Activated T-cell treated with anti-CD3 and anti-CD28 coated beads, Interleukin-2, amount 50 U/mL, for 72 hours (primary cell): ENCODE measurements at regions not wholly inside any gene's neighbourhood (a gene's known extent, or its start where the extent isn't known, plus 50 kb on each side); places are given as distances from the start of the nearest gene placed in this dataset.
"Not testable (repeated sequence)": the region's sequence is repeated elsewhere in the genome, so short reads cannot be mapped to it uniquely, and the experiment has no call there.

Source experiments
- ATAC-seq, 2 donors: fragments of 150-1000 bp; cut with Tn5 transposase; replicated peaks in 1 of 2; 2 replicates each; pipeline ENCODE4 v1.10.0; 2021; ENCODE audit warnings: moderate library complexity in 2 of 2, mild to moderate bottlenecking in 1 of 2
- DNase-seq, 2 donors: peaks; one replicate each; pipeline ENCODE4 v3.0.0; 2021 to 2022; ENCODE audit warnings: mixed read lengths in 1 of 2
- H3K27ac Mint-ChIP-seq: one replicate; pipeline ENCODE4 v1.8.0; 2022; ENCODE audit warnings: mild to moderate bottlenecking, moderate library complexity, mixed read lengths
- H3K27me3 Mint-ChIP-seq: one replicate; pipeline ENCODE4 v1.8.0; 2022; ENCODE audit warnings: low read depth, mixed read lengths
- H3K36me3 Mint-ChIP-seq, 2 donors: one replicate each; pipeline ENCODE4 v1.8.0; 2022; ENCODE audit warnings: mixed read lengths in 2 of 2, mild to moderate bottlenecking in 1 of 2; ENCODE audit not compliant: insufficient read depth in 2 of 2
- H3K4me1 Mint-ChIP-seq: one replicate; pipeline ENCODE4 v1.8.0; 2022; ENCODE audit warnings: low read depth, mixed read lengths
- H3K4me3 Mint-ChIP-seq, 2 donors: one replicate each; pipeline ENCODE4 v1.8.0; 2022; ENCODE audit warnings: mild to moderate bottlenecking in 2 of 2, mixed read lengths in 2 of 2, moderate library complexity in 2 of 2
- H3K9me3 Mint-ChIP-seq, 2 donors: one replicate each; pipeline ENCODE4 v1.8.0; 2022; ENCODE audit warnings: mixed read lengths in 2 of 2

GRCh38 chr1:146883190-146883589 is 54.9 kb upstream of the NBPF12 start:
- not testable (repeated sequence) for DNase-seq, H3K4me1 Mint-ChIP-seq, H3K4me3 Mint-ChIP-seq, ATAC-seq, H3K27ac Mint-ChIP-seq, H3K27me3 Mint-ChIP-seq, H3K36me3 Mint-ChIP-seq, H3K9me3 Mint-ChIP-seq

GRCh38 chr1:146881096-146881495 is 57.0 kb upstream of the NBPF12 start:
- H3K4me3 Mint-ChIP-seq, H3K9me3 Mint-ChIP-seq, H3K36me3 Mint-ChIP-seq, DNase-seq, H3K27me3 Mint-ChIP-seq, H3K4me1 Mint-ChIP-seq, ATAC-seq, H3K27ac Mint-ChIP-seq: not testable (repeated sequence)

DNA sequence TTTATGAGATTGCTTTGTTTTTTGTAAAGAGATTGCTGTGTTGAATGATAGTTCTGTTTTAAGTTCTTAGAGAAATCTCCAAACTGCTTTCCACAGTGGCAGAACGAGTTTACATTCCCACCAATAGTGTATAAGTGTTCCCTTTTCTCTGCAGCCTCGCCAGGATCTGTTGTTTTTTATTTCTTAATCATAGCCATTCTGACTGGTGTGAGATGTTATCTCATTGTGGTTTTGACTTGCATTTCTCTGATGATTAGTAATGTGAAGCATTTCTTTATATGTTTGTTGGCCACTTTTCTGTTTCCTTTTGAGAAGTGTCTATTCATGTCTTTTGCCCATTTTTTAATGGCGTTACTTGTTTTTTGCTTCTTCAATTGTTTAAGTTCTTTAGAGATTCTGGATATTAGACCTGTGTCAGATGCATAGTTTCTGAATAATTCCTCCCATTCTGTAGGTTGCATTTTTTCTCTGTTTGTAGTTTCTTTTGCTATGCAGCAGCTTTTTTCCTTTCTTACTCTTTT is 74.3 kb upstream of the NBPF12 start:
- not testable (repeated sequence) for H3K4me1 Mint-ChIP-seq, H3K27me3 Mint-ChIP-seq, H3K9me3 Mint-ChIP-seq, ATAC-seq, H3K27ac Mint-ChIP-seq, H3K36me3 Mint-ChIP-seq, H3K4me3 Mint-ChIP-seq, DNase-seq

DNA sequence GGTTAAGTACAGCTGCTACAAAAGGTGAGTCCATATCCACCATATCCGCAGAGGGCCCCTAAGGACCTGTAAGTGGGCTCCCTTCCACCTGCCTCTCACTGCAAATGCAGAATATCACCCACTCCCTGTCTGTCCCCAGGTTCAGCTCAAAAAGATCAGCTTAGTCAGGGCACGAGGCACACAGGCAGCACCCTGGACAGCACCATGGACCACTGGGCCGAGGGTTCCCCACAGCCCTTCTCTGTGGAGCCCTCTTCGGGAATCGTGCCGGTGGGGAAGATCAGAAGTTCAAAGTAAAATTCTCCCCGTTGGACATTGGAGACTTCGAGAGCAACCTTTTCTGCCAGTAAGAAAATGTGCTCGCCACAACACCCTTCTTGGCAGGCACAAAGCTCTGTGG is 85.0 kb upstream of the NBPF12 start:
- H3K36me3 Mint-ChIP-seq, ATAC-seq, H3K27me3 Mint-ChIP-seq, H3K4me1 Mint-ChIP-seq, H3K27ac Mint-ChIP-seq, H3K4me3 Mint-ChIP-seq, H3K9me3 Mint-ChIP-seq, DNase-seq: not testable (repeated sequence)

DNA sequence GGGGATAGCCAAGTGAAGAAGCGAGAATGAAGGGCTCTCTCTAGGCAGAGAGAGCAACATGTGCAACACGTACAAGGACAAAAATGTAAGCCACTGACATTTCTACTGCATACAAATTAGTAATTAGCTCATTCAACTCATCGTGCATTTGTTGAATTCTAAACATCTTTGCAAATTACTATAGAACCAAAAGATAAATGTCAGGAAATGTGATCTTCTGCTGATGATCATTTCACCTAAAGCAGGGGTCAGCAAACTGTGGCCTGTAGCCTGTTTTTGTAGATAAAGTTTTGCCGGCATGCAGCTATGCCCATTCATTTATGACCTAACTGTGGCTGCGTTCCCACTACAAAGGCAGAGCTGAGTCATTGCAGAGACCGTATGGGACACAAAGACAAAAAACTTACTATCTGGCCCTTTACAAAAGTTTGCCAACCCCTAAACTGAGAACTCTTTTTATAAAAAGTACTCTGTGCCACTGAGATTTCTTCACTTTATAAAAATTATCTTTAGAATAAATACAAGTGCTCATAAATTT is 87.7 kb upstream of the NBPF12 start:
- not testable (repeated sequence) for H3K4me1 Mint-ChIP-seq, H3K27ac Mint-ChIP-seq, H3K36me3 Mint-ChIP-seq, DNase-seq, ATAC-seq, H3K9me3 Mint-ChIP-seq, H3K4me3 Mint-ChIP-seq, H3K27me3 Mint-ChIP-seq

GRCh38 chr1:146838725-146839124 is 99.4 kb upstream of the NBPF12 start:
- H3K27ac Mint-ChIP-seq, ATAC-seq, H3K27me3 Mint-ChIP-seq, H3K36me3 Mint-ChIP-seq, H3K4me1 Mint-ChIP-seq, H3K9me3 Mint-ChIP-seq, DNase-seq, H3K4me3 Mint-ChIP-seq: not testable (repeated sequence)

GRCh38 chr1:146826957-146827356 is 111.2 kb upstream of the NBPF12 start:
- not testable (repeated sequence) for H3K27ac Mint-ChIP-seq, H3K27me3 Mint-ChIP-seq, H3K4me1 Mint-ChIP-seq, DNase-seq, H3K9me3 Mint-ChIP-seq, H3K36me3 Mint-ChIP-seq, ATAC-seq, H3K4me3 Mint-ChIP-seq

DNA sequence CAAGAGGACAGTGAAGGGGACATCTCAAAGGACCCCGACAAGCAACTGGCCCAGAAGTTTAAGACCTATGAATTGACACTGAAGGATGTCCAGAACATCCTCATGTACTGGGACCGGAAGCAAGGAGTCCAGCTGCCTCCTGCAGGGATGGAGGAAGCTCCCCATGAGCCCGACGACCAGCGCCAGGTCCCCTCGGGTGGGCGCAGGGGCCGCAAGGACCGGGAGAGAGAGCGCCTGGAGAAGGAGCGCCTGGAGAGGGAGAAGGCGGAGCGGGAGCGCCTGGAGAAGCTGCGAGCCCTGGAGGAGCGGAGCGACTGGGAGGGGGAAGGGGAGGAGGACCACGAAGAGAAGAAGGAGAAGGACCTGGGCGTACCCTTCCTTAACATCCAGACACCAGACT is 143.9 kb upstream of the NBPF12 start:
- H3K4me1 Mint-ChIP-seq, DNase-seq, H3K4me3 Mint-ChIP-seq, H3K36me3 Mint-ChIP-seq, H3K9me3 Mint-ChIP-seq, H3K27ac Mint-ChIP-seq, ATAC-seq, H3K27me3 Mint-ChIP-seq: not testable (repeated sequence)

DNA sequence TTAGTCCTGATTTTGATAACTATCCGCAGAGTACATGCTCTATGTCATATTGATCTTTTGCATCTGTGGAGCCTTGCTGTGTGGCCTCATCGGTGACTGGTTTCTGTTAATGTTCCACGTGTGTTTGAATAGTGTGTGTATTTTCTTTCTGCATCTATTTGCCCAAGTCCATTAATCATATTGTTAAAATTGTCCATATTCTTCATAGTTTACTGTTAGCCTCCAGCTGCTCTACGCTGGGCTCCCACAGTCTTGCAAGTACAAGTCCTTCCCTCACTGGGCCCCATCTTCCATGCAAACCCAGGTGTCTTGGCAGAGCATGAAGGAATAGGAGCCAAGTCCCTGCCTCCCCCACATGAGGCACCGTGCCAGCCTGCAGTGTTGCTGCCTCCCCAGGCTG is 145.4 kb upstream of the NBPF12 start:
- not testable (repeated sequence) for H3K36me3 Mint-ChIP-seq, H3K27ac Mint-ChIP-seq, H3K4me1 Mint-ChIP-seq, ATAC-seq, H3K9me3 Mint-ChIP-seq, DNase-seq, H3K27me3 Mint-ChIP-seq, H3K4me3 Mint-ChIP-seq

DNA sequence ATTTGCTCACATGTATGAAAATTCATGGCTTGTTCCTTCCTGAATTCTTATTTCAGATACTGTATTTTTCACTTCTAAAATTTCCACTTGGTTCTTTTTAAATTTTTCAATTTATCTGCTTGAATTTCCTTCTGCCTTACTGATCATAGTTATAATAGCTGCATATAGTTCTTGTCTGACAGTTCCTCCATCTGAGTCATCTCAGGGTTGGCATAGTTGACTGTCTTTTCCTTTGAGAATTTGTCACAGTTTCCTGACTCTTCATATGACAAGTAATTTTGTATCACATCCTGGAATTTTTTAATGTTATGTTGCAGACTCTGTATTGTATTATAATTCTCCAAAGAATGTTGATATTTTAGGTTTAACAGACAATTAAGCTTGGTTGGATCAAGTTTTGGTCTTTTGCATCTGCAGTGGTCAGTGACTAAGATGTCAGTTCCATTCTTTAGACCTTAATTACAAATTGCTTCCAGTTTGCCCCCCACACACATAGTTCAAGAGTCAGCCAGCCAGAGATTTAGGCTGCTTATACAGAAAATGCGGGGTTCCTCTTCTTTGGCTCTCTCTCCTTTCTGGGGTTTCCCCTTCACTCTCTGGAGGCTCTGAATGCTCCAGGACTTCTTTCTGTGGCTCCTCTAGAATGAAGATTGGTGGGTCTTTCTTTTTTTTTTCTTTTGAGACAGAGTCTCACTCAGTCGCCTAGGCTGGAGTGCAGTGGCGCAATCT is 153.7 kb upstream of the NBPF12 start:
- DNase-seq, H3K9me3 Mint-ChIP-seq, H3K27ac Mint-ChIP-seq, H3K27me3 Mint-ChIP-seq, H3K36me3 Mint-ChIP-seq, H3K4me1 Mint-ChIP-seq, H3K4me3 Mint-ChIP-seq: not testable (repeated sequence)
- ATAC-seq, result peak; percentile 62 to 84

DNA sequence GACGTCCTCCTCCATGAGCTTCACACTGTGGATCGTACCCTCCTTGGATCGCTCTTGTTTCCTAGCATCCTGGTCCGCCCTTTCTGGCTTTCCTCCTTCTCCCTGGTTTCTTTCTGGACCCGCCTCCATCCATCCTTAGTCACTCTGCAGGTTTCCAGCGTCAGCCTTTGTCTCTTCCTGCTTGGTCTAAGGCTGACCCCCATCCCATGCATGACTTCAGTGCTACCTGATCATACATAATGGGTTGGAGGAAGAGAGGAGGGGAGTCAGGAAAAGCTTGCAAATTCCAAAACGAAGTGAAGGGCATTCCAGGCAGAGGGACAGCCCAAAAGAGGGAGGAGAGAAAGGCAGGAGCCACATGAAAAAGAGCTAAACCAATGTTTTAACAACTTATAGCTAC is 156.9 kb upstream of the NBPF12 start:
- H3K27ac Mint-ChIP-seq, H3K4me3 Mint-ChIP-seq, H3K9me3 Mint-ChIP-seq, H3K36me3 Mint-ChIP-seq, DNase-seq, H3K4me1 Mint-ChIP-seq, ATAC-seq, H3K27me3 Mint-ChIP-seq: not testable (repeated sequence)

DNA sequence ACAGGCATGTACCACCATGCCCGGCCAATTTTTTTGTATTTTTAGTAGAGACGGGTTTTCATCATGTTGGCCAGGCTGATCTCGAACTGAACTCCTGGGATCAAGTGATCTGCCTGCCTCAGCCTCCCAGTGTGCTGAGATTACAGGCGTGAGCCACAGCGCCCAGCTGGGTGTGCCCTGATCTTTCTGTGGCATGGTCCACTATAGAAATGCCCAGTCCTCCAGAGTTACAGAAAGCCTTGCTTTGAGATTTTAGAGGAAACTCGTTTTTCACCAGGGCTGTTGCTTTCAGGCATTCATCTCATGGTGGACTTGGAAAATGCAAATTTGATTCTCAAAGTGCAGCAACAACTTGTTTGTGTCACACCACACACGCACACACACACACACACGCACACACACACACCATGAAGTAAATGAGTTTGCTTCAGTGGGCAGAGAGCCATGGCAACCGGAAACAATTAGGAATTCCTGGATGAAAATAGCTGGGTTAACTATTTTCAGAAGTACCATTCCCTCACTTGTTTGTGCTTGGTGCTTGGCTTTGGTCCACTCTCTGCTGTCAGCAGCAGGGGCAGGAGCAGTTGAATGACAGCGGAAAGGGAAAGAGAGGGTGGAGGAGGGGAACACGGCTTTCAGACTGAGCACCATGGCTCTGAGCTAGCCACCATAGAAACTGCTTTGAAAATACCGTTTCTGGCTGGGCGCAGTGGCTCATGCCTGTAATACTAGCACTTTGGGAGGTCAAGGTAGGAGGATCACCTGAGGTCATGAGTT is 160.1 kb upstream of the NBPF12 start:
- not testable (repeated sequence) for H3K27ac Mint-ChIP-seq, H3K4me3 Mint-ChIP-seq, H3K4me1 Mint-ChIP-seq, H3K27me3 Mint-ChIP-seq, ATAC-seq, DNase-seq, H3K36me3 Mint-ChIP-seq, H3K9me3 Mint-ChIP-seq

GRCh38 chr1:146774988-146775387 is 163.1 kb upstream of the NBPF12 start:
- H3K27me3 Mint-ChIP-seq, H3K36me3 Mint-ChIP-seq, H3K27ac Mint-ChIP-seq, DNase-seq, H3K4me3 Mint-ChIP-seq, H3K4me1 Mint-ChIP-seq, H3K9me3 Mint-ChIP-seq: not testable (repeated sequence)
- ATAC-seq, result peak; percentile 47 to 80
